Neural progenitor cell (in vitro differentiated cells): ENCODE measurements at regions not wholly inside any gene's neighbourhood (a gene's known extent, or its start where the extent isn't known, plus 50 kb on each side); places are given as distances from the start of the nearest gene placed in this dataset.

Experiments
- DNase-seq: peaks from one replicate; pipeline ENCODE4 v3.0.0-alpha.2; 2016; ENCODE audit warnings: low spot score
- H2AFZ ChIP-seq: fragments of 200-600 bp; sonication (generic); replicated peaks from 2 replicates; pipeline ENCODE4 v1.6.1; 2016; ENCODE audit warnings: antibody characterized with exemption
- H3F3A ChIP-seq: fragments of 200-600 bp; sonication (generic); 2 replicates; pipeline ENCODE4 v1.6.1; 2016; ENCODE audit warnings: antibody characterized with exemption, low read depth
- H3K27ac ChIP-seq: fragments of 200-600 bp; sonication (generic); 2 replicates; pipeline ENCODE4 v1.5.1; 2016; ENCODE audit warnings: mild to moderate bottlenecking
- H3K27me3 ChIP-seq: fragments of 200-600 bp; sonication (generic); 2 replicates; pipeline ENCODE4 v1.6.1; 2016; ENCODE audit warnings: mild to moderate bottlenecking, moderate library complexity
- H3K36me3 ChIP-seq: fragments of 200-600 bp; sonication (generic); 2 replicates; pipeline ENCODE4 v1.5.1; 2016
- H3K4me1 ChIP-seq: fragments of 200-600 bp; sonication (generic); 2 replicates; pipeline ENCODE4 v1.6.1; 2016; ENCODE audit warnings: mixed run types
- H3K4me2 ChIP-seq: fragments of 200-600 bp; sonication (generic); 2 replicates; pipeline ENCODE4 v1.6.1; 2016
- H3K4me3 ChIP-seq: fragments of 200-600 bp; sonication (generic); 2 replicates; pipeline ENCODE4 v1.5.1; 2016
- H3K79me2 ChIP-seq: fragments of 200-600 bp; sonication (generic); 2 replicates; pipeline ENCODE4 v1.6.1; 2016; ENCODE audit warnings: low read depth
- H3K9ac ChIP-seq: fragments of 200-600 bp; sonication (generic); 2 replicates; pipeline ENCODE4 v1.6.1; 2016
- H3K9me3 ChIP-seq: fragments of 200-600 bp; sonication (generic); 2 replicates; pipeline ENCODE4 v1.5.1; 2016; ENCODE audit warnings: low read depth
- H4K20me1 ChIP-seq: fragments of 200-600 bp; sonication (generic); 2 replicates; pipeline ENCODE4 v1.6.1; 2016; ENCODE audit warnings: low read depth
- H3K27ac Mint-ChIP-seq: 3 replicates; pipeline ENCODE4 v1.8.0; 2021; ENCODE audit warnings: mixed read lengths
- H3K27me3 Mint-ChIP-seq: 2 replicates; pipeline ENCODE4 v1.8.0; 2022; ENCODE audit warnings: low read depth, mild to moderate bottlenecking, inconsistent platforms, moderate library complexity, mixed read lengths; ENCODE audit not compliant: insufficient read depth
- H3K36me3 Mint-ChIP-seq: 3 replicates; pipeline ENCODE4 v1.8.0; 2021; ENCODE audit warnings: mixed read lengths
- H3K4me1 Mint-ChIP-seq: 3 replicates; pipeline ENCODE4 v1.8.0; 2021; ENCODE audit warnings: mixed read lengths
- H3K4me3 Mint-ChIP-seq: 3 replicates; pipeline ENCODE4 v1.8.0; 2021; ENCODE audit warnings: mild to moderate bottlenecking, moderate library complexity, mixed read lengths
- H3K9me3 Mint-ChIP-seq: 3 replicates; pipeline ENCODE4 v1.8.0; 2020; ENCODE audit warnings: mixed read lengths
- EZH2 ChIP-seq: fragments of 200-600 bp; sonication (generic); IDR thresholded peaks from 2 replicates; pipeline ENCODE4 v1.6.1; 2017; ENCODE audit warnings: antibody characterized with exemption, mild to moderate bottlenecking, moderate library complexity
- EZH2phosphoT487 ChIP-seq: fragments of 200-600 bp; sonication (generic); IDR thresholded peaks from 2 replicates; pipeline ENCODE4 v1.6.1; 2017; ENCODE audit warnings: antibody characterized with exemption
- TF ChIP-seq, protein P1 (sequence below): fragments of 200-600 bp; sonication (generic); IDR thresholded peaks from 2 replicates; pipeline ENCODE4 v1.5.1; 2017; ENCODE audit warnings: antibody characterized with exemption, mild to moderate bottlenecking

DNA sequence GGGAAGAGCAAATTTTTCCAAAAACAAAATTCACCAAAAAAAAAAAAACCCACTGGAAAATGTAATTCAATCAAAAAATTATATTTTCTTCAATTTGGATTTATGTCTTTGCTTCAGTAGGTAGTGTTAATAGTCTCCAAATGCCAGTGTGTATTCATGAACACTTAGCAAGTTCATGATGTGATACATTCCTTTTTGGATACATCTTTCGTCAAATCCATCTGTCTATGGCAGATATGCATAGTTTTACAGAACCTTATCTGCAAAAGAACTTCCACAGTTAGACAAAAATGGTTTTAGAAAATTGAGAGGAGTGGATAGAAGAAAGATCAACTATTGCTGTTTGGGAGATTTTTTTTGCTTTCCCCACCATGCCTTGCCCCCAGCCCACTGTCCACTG lies 214.6 kb downstream of the DEPDC1B start:
- H3K4me3 Mint-ChIP-seq: no peak overlapping the region
- H3K4me1 Mint-ChIP-seq: peaks cover 9% of the 10 kb centered on the region
- no peaks in the 10 kb centered on the region for H3K36me3 Mint-ChIP-seq
- TF ChIP-seq, protein P1, sequence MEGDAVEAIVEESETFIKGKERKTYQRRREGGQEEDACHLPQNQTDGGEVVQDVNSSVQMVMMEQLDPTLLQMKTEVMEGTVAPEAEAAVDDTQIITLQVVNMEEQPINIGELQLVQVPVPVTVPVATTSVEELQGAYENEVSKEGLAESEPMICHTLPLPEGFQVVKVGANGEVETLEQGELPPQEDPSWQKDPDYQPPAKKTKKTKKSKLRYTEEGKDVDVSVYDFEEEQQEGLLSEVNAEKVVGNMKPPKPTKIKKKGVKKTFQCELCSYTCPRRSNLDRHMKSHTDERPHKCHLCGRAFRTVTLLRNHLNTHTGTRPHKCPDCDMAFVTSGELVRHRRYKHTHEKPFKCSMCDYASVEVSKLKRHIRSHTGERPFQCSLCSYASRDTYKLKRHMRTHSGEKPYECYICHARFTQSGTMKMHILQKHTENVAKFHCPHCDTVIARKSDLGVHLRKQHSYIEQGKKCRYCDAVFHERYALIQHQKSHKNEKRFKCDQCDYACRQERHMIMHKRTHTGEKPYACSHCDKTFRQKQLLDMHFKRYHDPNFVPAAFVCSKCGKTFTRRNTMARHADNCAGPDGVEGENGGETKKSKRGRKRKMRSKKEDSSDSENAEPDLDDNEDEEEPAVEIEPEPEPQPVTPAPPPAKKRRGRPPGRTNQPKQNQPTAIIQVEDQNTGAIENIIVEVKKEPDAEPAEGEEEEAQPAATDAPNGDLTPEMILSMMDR: no peak
- TF ChIP-seq EZH2 (no peak), EZH2phosphoT487 (no peak)
- H3K36me3 ChIP-seq: no peaks in the 10 kb centered on the region
- H4K20me1 ChIP-seq: no peaks in the 10 kb centered on the region
- DNase-seq: no peak
- H3K27me3 ChIP-seq: no peaks in the 10 kb centered on the region
- no peaks in the 10 kb centered on the region for H3K27me3 Mint-ChIP-seq
- H3F3A ChIP-seq: no peaks in the 10 kb centered on the region
- H3K79me2 ChIP-seq: no peaks in the 10 kb centered on the region
- H3K27ac ChIP-seq: no peak overlapping the region
- no peak overlapping the region for H3K9ac ChIP-seq
- H2AFZ ChIP-seq: no peak overlapping the region
- no peaks in the 10 kb centered on the region for H3K9me3 ChIP-seq
- H3K4me3 ChIP-seq: no peak overlapping the region
- H3K9me3 Mint-ChIP-seq: no peaks in the 10 kb centered on the region
- H3K4me2 ChIP-seq: no peak overlapping the region
- H3K27ac Mint-ChIP-seq: no peak overlapping the region
- H3K4me1 ChIP-seq: no peaks in the 10 kb centered on the region

DNA sequence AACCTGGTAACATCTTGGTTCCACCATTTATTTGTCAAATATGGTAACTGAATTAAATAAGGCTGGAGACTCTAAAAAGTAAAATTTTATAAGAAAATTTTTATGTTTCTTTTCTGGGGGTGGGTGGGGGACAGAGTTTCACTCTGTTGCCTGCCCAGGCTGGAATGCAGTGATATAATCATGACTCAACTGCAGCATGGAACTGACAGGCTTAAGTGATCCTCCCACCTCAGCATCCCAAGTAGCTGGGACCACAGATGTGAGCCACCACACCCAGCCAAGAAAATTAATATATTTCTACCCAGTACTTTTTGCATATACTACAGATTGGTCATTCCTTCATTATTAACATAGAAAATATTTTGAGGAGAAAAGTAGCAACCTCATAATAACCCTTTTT lies 216.9 kb downstream of the DEPDC1B start:
- H3K9me3 Mint-ChIP-seq: no peaks in the 10 kb centered on the region
- no peaks in the 10 kb centered on the region for H3F3A ChIP-seq
- no peak overlapping the region for H3K9ac ChIP-seq
- no peaks in the 10 kb centered on the region for H4K20me1 ChIP-seq
- no peaks in the 10 kb centered on the region for H3K36me3 Mint-ChIP-seq
- no peaks in the 10 kb centered on the region for H3K4me1 ChIP-seq
- no peak overlapping the region for H3K4me3 Mint-ChIP-seq
- no peak overlapping the region for H3K27ac ChIP-seq
- H3K27me3 Mint-ChIP-seq: no peaks in the 10 kb centered on the region
- H3K27me3 ChIP-seq: no peaks in the 10 kb centered on the region
- H3K9me3 ChIP-seq: no peaks in the 10 kb centered on the region
- no peak overlapping the region for H3K27ac Mint-ChIP-seq
- no peak overlapping the region for H2AFZ ChIP-seq
- no peak overlapping the region for H3K4me2 ChIP-seq
- H3K4me3 ChIP-seq: no peak overlapping the region
- TF ChIP-seq EZH2 (no peak), EZH2phosphoT487 (no peak)
- TF ChIP-seq, protein P1: no peak
- DNase-seq: no peak
- H3K4me1 Mint-ChIP-seq: peaks cover 6% of the 10 kb centered on the region
- H3K36me3 ChIP-seq: no peaks in the 10 kb centered on the region
- no peaks in the 10 kb centered on the region for H3K79me2 ChIP-seq

DNA sequence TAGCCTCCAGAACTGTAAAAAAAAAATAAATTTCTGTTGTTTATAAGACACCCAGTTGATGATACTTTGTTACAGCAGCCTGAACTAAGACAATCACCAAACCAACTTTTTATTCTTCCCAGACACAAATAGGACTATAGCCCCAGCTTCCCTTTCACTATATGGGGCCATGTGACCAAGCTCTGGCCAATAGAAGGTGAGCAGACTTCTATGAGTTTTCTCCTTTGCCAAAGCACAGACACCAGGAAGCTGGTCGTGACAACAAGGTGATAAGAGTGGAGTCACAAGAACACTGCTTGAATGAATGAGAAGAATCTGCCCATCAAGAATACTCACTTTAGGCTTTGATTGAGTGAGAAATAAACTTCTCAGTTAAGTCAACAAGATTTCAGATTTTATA lies 217.7 kb downstream of the DEPDC1B start:
- Histone ChIP-seq H3K4me3 (no peak overlapping the region), H4K20me1 (no peaks in the 10 kb centered on the region), H3K4me2 (no peak overlapping the region), H3K36me3 (no peaks in the 10 kb centered on the region), H3K27me3 (no peaks in the 10 kb centered on the region), H3K27ac (no peak overlapping the region), H3K4me1 (no peaks in the 10 kb centered on the region), H2AFZ (no peak overlapping the region), H3K9ac (no peak overlapping the region), H3K9me3 (no peaks in the 10 kb centered on the region), H3K79me2 (no peaks in the 10 kb centered on the region), H3F3A (no peaks in the 10 kb centered on the region)
- no peaks in the 10 kb centered on the region for H3K9me3 Mint-ChIP-seq
- H3K4me3 Mint-ChIP-seq: no peak overlapping the region
- TF ChIP-seq, protein P1: no peak
- TF ChIP-seq EZH2 (no peak), EZH2phosphoT487 (no peak)
- no peak overlapping the region for H3K27ac Mint-ChIP-seq
- H3K4me1 Mint-ChIP-seq: peaks cover 3% of the 10 kb centered on the region
- H3K27me3 Mint-ChIP-seq: no peaks in the 10 kb centered on the region
- no peak for DNase-seq
- no peaks in the 10 kb centered on the region for H3K36me3 Mint-ChIP-seq

DNA sequence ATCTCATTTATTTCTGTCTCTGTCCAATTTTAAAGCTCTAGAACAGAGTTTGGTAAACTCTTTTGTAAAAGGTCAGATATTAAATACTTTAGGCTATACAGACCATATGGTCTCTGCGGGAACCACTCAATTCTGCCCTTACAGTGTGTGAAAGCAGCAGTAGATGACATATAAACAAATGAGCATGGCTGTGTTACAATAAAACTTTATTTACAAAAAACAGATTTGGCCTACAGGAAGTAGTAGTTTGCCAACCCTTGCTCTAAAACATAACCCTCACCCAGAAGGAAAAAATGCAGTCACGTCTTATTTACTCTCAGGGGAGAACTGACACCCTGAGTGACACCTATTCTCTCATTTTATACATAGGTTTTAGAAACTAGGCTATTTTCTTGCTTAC lies 220.4 kb downstream of the DEPDC1B start:
- no peaks in the 10 kb centered on the region for H3K9me3 ChIP-seq
- H4K20me1 ChIP-seq: no peaks in the 10 kb centered on the region
- no peak overlapping the region for H3K4me2 ChIP-seq
- TF ChIP-seq EZH2phosphoT487 (no peak), EZH2 (no peak)
- TF ChIP-seq, protein P1: no peak
- DNase-seq: no peak
- no peaks in the 10 kb centered on the region for H3K27me3 ChIP-seq
- H3K4me3 Mint-ChIP-seq: no peak overlapping the region
- no peaks in the 10 kb centered on the region for H3K36me3 Mint-ChIP-seq
- no peak overlapping the region for H3K27ac Mint-ChIP-seq
- no peaks in the 10 kb centered on the region for H3F3A ChIP-seq
- H3K27ac ChIP-seq: no peak overlapping the region
- no peaks in the 10 kb centered on the region for H3K36me3 ChIP-seq
- H3K4me1 Mint-ChIP-seq: peaks cover 3% of the 10 kb centered on the region
- H3K9me3 Mint-ChIP-seq: no peaks in the 10 kb centered on the region
- no peak overlapping the region for H2AFZ ChIP-seq
- H3K27me3 Mint-ChIP-seq: no peaks in the 10 kb centered on the region
- H3K4me3 ChIP-seq: no peak overlapping the region
- no peaks in the 10 kb centered on the region for H3K4me1 ChIP-seq
- no peak overlapping the region for H3K9ac ChIP-seq
- no peaks in the 10 kb centered on the region for H3K79me2 ChIP-seq
